Gastrocnemius medialis (tissue), 4 donors: ENCODE measurements at regions not wholly inside any gene's neighbourhood (a gene's known extent, or its start where the extent isn't known, plus 50 kb on each side); places are given as distances from the start of the nearest gene placed in this dataset.
A peak's percentile ranks its signal among the peaks of the same experiment; 100 is the strongest.

ENCODE experiments used
- ATAC-seq, 2 donors: fragments of 150-250 bp; one replicate each; pipeline ENCODE4 v1.9.1; 2016
- DNase-seq, 2 donors: peaks; one replicate each; pipeline ENCODE4 v3.0.0-alpha.2; 2019
- H3K27ac ChIP-seq, 4 donors: fragments of 200-600 bp; sonication (generic); 1 replicate in 1 of 4; 2 replicates in 3 of 4; pipeline ENCODE4 v1.5.1; 2016 to 2018; ENCODE audit warnings: mild to moderate bottlenecking in 2 of 4, moderate library complexity in 1 of 4
- H3K27me3 ChIP-seq, 3 donors: fragments of 200-600 bp; sonication (generic) in 2 of 3; 1 replicate in 1 of 3; 2 replicates in 2 of 3; pipeline versions ENCODE4 v1.5.1 to v1.6.0; 2016 to 2019; ENCODE audit warnings: mild to moderate bottlenecking in 1 of 3, moderate library complexity in 1 of 3
- H3K36me3 ChIP-seq, 2 donors: fragments of 200-600 bp; sonication (generic) in 1 of 2; one replicate each; pipeline ENCODE4 v1.5.1; 2017 to 2018
- H3K4me1 ChIP-seq, 2 donors: fragments of 200-600 bp; sonication (generic) in 1 of 2; one replicate each; pipeline ENCODE4 v1.5.1; 2016 to 2017; ENCODE audit warnings: mild to moderate bottlenecking in 2 of 2
- H3K4me3 ChIP-seq, 4 donors: fragments of 200-600 bp; sonication (generic) in 3 of 4; 1 replicate in 1 of 4; 2 replicates in 3 of 4; pipeline ENCODE4 v1.5.1; 2016 to 2019; ENCODE audit warnings: mild to moderate bottlenecking in 2 of 4
- H3K9me3 ChIP-seq, 3 donors: fragments of 200-600 bp; sonication (generic) in 2 of 3; 1 replicate in 1 of 3; 2 replicates in 2 of 3; pipeline ENCODE4 v1.5.1; 2016 to 2019
- CTCF ChIP-seq, 5 experiments: fragments of 450-650 bp in 3 of 5; fragments of 200-600 bp in 2 of 5; sonication (generic) in 2 of 5; IDR thresholded peaks in 4 of 5; conservative IDR thresholded peaks in 1 of 5; 1 replicate in 4 of 5; 2 replicates in 1 of 5; pipeline ENCODE4 v1.5.1; 2016 to 2019; ENCODE audit warnings: antibody characterized with exemption in 5 of 5, mild to moderate bottlenecking in 3 of 5, moderate library complexity in 3 of 5
- POLR2A ChIP-seq, 2 donors: fragments of 450-650 bp; IDR thresholded peaks; one replicate each; pipeline ENCODE4 v1.6.1; 2017; ENCODE audit warnings: antibody characterized with exemption in 2 of 2, mild to moderate bottlenecking in 2 of 2, moderate library complexity in 2 of 2
- in situ Hi-C, 4 donors: fragments of 200-750 bp; cut with MboI; loops; one replicate each; pipeline versions ENCODE4 v1.15.0 to v1.8.0; 2017; ENCODE audit warnings: low sequenced_read_pairs in 4 of 4
- intact Hi-C: fragments of 100-400 bp; cut with DNase I; formaldehyde crosslinking; loops from one replicate; pipeline ENCODE4 v1.15.1; 2023; ENCODE audit warnings: low total_unique reads

DNA sequence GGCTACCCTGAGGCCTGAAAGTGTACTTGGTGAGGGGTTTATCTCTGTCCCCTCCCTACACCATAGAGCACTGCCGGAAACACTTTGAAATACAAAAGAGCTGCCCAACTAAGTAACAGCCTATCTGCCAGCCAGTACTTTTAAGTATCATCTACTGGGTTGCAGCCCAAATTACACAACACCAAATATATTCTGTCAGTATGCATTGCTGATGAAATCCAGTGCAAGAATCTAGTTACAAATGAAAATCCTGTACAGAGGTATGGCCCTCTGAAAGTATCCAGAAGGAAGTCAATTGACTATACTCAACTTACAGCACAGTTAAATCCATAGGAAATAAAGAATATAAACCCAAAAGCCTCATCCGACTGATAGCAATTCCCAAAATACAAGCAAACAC is 280.8 kb downstream of the CCDC85A start:
- ATAC-seq = no peak
- no peak for TF ChIP-seq CTCF (IDR thresholded peaks at IDR 0.05 in 4 of 5, conservative IDR thresholded peaks at IDR 0.05 in 1 of 5)
- no peak for TF ChIP-seq POLR2A (IDR thresholded peaks at IDR 0.05)
- in situ Hi-C loops = no loop called here
- Histone ChIP-seq H3K4me1 (no peaks in the 10 kb centered on the region), H3K36me3 (no peaks in the 10 kb centered on the region), H3K27me3 (no peaks in the 10 kb centered on the region), H3K27ac (no peak overlapping the region), H3K4me3 (no peak overlapping the region), H3K9me3 (no peaks in the 10 kb centered on the region)
- DNase-seq = no peak
- intact Hi-C loops = no loop called here

DNA sequence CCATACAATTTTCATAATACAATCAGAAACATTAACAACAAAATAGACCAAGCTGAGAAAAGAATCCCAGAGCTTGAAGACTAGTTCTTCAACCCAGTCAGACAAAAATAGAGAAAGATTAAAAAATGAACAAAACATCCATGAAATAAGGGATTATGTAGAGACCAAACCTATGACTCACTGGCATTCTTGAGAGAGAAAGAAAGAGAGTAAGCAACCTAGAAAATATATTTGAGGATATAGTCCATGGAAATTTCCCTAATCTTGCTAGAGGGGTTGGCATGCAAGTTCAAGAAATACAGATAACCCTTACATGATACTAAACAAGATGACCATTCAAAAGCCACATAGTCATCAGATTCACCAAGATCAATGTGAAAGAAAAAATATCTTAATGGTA is 281.7 kb downstream of the CCDC85A start:
- ATAC-seq (no peak), DNase-seq (no peak)
- Histone ChIP-seq H3K9me3 (no peaks in the 10 kb centered on the region), H3K27ac (no peak overlapping the region), H3K36me3 (no peaks in the 10 kb centered on the region), H3K4me3 (no peak overlapping the region), H3K4me1 (no peaks in the 10 kb centered on the region), H3K27me3 (no peaks in the 10 kb centered on the region)
- in situ Hi-C loops (no loop called here), intact Hi-C loops (no loop called here)
- no peak for TF ChIP-seq CTCF (IDR thresholded peaks at IDR 0.05 in 4 of 5, conservative IDR thresholded peaks at IDR 0.05 in 1 of 5)
- no peak for TF ChIP-seq POLR2A (IDR thresholded peaks at IDR 0.05)

GRCh38 chr2:56473524-56473923 is 289.7 kb downstream of the CCDC85A start:
- Histone ChIP-seq H3K4me1 (peaks cover 18 to 31% of the 10 kb centered on the region in 2 donors), H3K36me3 (no peaks in the 10 kb centered on the region), H3K9me3 (no peaks in the 10 kb centered on the region), H3K4me3 (no peak overlapping the region), H3K27me3 (no peaks in the 10 kb centered on the region), H3K27ac (no peak overlapping the region)
- in situ Hi-C loops = no loop called here
- ATAC-seq (no peak), DNase-seq (no peak)
- TF ChIP-seq CTCF (IDR thresholded peaks at IDR 0.05 in 4 of 5, conservative IDR thresholded peaks at IDR 0.05 in 1 of 5) = no peak
- intact Hi-C loops = no loop called here

DNA sequence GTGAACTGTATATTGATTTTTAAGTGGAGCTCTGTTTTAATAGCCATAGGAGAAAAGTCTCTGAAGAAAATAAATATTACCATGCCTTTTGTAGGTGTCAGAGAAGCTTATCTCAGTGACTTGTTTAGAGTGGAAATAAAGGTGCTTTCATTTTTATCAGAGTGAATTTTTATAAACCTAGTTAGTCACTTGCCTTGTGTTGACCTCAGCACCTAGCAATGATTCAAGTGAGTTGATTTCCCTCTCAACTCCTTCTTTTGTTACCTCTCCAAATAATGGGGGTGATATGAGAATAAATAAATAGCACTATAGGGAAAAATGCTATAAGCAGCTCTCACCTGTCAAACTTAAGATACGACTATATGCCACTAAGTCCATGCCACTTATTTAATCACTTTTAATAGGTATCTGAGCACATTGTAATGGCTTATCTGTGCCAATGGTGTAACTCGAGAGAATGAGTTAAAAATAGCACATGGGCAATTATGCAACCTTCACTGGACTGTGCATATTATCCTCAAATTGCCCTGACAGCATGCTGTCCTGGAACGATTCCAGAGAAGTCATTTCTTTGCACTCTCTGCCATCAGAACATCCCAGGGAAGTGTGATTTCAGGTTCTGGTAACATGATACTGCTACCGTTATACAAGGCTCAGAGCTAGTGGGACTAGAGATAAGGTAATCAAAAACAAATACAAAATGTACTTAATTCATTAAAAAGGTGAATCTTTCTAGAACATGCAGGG is 290.8 kb downstream of the CCDC85A start:
- no peaks in the 10 kb centered on the region for H3K36me3 ChIP-seq
- H3K4me1 ChIP-seq = peaks cover 18 to 31% of the 10 kb centered on the region in 2 donors
- peak; percentile 61 to 92 for ATAC-seq
- no peaks in the 10 kb centered on the region for H3K27me3 ChIP-seq
- peak overlapping the region in 1 of 4 donors; percentile 55 for H3K27ac ChIP-seq
- in situ Hi-C loops (no loop called here), intact Hi-C loops (no loop called here)
- H3K9me3 ChIP-seq = no peaks in the 10 kb centered on the region
- TF ChIP-seq CTCF (IDR thresholded peaks at IDR 0.05 in 4 of 5, conservative IDR thresholded peaks at IDR 0.05 in 1 of 5) (no peak), POLR2A (IDR thresholded peaks at IDR 0.05) (no peak)
- no peak overlapping the region for H3K4me3 ChIP-seq
- DNase-seq = peak in 1 of 2 donors; percentile 42

- ATAC-seq (no peak), DNase-seq (no peak)
- in situ Hi-C loops = no loop called here
- Histone ChIP-seq H3K4me1 (peaks cover 18 to 31% of the 10 kb centered on the region in 2 donors), H3K36me3 (no peaks in the 10 kb centered on the region), H3K9me3 (no peaks in the 10 kb centered on the region), H3K4me3 (no peak overlapping the region), H3K27ac (peak overlapping the region in 1 of 4 donors; percentile 52), H3K27me3 (no peaks in the 10 kb centered on the region)
- intact Hi-C loops = no loop called here
- TF ChIP-seq POLR2A (IDR thresholded peaks at IDR 0.05) = no peak
- no peak for TF ChIP-seq CTCF (IDR thresholded peaks at IDR 0.05 in 4 of 5, conservative IDR thresholded peaks at IDR 0.05 in 1 of 5)
Measured at GRCh38 chr2:56475191-56475590, 291.4 kb downstream of the CCDC85A start.
